Stimulated activated CD4-positive, alpha-beta T cell treated with anti-CD3 and anti-CD28 coated beads, Interleukin-1b, Interleukin-23, amount 100 ng/mL, for 1 hour (primary cell): ENCODE measurements at regions not wholly inside any gene's neighbourhood (a gene's known extent, or its start where the extent isn't known, plus 50 kb on each side); places are given as distances from the start of the nearest gene placed in this dataset.

Experiments
- DNase-seq, 2 donors: peaks; one replicate each; pipeline ENCODE4 v3.0.0-alpha.2; 2020; ENCODE audit warnings: low read depth in 2 of 2

- DNase-seq = no peak
Measured at GRCh38 chr1:30609336-30609998, 113.9 kb downstream of the MATN1 start.

GRCh38 chr1:30607723-30608122 is 115.7 kb downstream of the MATN1 start:
- DNase-seq = no peak

DNA sequence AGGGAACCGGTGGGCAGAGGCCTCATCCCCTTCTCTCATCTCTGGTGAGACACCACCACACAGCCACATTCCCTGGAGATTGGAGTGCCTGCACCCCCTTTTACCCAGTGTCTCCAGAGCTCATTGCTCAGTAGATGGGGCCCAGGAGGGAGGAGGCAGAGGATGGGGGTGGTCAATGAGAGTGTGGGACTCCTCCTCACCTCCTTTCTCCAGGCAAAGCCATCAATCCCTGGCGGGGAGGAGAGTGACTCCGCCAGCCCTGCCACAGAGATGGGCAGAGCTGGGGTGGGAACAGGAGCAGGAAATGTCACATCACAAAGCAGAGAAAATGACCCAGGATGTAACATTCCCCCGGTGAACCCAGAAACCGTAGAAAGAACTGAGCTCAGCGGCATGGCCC is 117.2 kb downstream of the MATN1 start:
- no peak for DNase-seq

- no peak for DNase-seq
Measured at GRCh38 chr1:30605441-30605920, 117.9 kb downstream of the MATN1 start.

DNA sequence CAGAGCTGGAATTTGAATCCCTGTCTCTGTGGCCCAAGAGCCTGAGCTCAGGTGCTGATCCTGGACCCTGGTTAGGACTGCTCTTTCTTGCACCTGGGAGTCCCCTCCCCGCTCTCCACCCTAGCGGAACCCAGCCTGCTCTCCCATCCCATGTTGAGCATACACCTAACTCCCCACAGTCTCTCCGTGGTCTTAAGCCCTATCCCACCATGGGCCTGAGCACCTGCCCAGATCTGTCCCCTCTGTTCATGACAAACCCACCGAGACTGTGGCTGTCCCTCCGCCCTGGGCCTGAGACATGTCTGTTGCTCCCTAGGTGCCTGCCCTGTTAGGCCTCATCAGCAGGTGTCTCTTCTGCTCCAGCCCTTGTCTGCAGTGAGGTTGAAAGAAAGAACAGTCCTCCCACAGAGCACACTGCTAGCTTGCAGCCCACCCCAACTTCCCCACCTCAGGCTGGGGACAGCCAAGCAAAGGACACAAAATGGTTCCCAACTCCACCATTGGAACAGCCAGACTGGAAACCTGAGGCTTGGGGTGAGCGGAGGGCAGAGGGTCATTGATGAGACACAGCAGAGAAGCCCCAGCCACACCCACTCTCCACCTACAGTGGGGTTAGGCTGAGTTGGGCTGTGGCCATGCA is 118.5 kb downstream of the MATN1 start:
- DNase-seq = no peak

DNA sequence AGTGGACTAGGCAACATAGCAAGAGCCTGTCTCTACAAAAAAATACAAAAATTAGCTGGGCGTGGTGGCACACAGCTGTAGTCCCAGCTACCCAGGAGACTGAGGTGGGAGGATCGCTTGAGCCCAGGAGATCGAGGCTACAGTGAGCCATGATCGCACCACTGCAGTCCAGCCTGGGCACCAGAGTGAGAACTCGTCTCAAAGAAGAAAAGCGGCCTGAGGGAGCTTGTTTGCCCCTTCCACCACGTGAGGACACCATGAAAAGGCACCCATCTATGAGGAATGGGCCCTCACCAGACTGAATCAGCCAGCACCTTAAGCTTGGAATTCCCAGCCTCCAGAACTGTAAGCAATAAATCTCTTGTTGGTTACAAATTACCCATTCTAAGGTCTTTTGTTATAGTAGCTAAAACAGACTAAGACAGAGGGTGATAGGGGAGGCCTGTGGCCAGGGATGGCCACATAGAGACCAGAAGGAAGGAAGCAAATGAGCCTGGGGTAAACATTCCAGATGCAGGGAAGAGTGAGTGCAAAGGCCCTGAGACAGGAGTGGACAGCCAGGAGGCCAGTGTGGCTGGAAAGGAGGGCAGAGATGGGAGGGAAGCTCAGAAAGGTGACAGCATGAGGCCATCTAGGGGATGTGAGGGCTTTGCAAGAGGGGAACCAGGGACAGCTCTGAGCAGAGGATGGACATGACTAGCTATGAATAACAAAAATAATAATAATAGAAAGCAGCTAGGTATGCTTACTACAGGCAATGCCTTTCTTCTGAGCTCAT is 120.1 kb downstream of the MATN1 start:
- no peak for DNase-seq

DNA sequence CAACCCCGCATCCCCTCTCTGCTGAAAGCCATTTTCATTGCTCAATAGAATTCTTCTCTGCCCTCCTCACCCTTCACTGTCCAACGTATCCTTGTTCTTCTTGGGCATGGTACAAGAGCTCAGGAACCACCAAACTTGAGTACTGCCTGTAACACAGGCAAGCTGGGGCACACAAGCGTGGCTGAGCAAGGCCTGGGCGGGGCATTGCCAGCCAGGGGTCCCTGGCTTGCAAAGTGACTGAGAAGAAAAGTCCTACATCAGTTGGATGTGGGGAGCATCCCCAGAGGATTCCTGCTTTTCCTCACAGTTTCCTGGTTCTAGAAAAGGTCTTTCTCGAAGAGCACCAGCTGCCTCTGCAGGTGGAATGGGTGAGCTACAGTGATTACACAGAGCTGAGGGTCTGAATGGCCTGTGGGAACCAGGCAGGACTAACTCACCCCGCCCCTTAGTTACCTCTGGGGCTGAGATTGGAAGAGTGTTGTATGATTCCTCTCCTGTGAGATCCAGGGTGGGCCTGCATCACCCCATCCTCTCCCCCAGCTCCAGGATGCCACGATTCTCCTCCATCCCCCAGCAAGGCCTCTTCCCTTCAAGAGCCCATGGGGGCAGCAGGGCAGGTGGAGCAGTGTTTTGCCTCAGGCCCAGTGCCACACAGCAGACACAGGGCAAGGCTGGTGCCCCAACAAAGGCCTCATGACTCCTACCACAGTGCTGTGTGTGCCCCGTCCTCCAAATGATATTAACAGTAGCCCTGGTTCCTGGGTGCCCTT is 121.9 kb downstream of the MATN1 start:
- DNase-seq = no peak

DNA sequence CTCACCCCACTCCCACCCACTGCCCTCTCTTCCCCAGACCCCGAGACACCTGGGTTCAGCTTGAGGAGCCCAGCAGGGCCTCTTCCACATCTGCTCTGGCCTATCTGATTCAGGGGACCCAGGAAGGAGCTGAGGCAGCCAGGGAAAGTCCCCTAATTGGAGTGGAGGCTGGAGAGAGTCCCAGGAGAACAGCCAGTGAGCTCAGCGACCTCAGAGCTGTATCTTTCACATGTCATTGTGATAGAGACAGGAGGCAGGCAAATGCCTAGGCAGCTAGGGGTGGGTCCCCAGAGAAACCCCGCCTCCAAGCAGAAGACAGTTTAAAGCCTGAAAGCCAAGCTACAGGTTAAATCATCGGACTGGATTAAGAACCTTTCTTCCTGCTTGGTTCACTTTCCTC is 122.7 kb downstream of the MATN1 start:
- no peak for DNase-seq

DNA sequence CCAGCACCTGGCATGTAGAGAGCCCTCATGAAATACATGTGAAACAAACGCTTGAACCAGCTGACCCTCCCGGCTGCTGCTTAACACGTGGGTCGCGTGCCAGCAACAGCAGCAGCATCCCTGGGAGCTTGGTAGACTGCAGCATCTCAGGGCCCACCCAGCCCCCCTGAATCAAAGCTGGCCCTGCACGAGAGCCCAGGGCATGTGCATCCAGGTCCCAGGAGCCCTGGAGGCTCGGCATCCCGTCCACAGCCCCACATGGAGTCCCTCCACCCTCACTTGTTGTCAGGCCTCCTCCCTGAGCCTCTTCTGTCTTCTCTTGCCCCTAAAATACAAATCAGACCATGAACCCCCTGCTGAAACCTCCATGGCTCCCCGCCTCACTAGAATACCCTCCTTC is 123.1 kb downstream of the MATN1 start:
- no peak for DNase-seq

DNA sequence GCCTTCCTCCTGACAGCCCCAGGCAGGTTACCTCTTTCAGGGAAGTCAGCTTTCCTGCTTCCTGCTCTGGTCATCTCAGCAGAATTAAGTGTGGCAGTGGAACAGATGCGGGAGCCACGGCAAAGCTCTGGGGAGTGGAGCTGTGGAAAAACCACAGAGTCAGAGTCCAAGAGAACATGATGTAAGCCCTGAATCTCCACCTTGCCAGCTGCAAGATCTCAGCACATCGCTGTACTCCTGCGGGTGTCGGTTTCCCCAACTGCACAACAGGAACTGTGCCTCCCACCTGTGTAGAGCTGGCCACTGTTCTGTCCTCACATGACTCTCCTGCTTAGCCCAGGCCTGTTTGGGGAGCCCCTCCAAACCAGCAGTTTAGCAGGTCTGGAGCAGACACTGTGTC is 123.7 kb downstream of the MATN1 start:
- DNase-seq = no peak

GRCh38 chr1:30598571-30599114 is 124.7 kb downstream of the MATN1 start:
- DNase-seq = no peak

DNA sequence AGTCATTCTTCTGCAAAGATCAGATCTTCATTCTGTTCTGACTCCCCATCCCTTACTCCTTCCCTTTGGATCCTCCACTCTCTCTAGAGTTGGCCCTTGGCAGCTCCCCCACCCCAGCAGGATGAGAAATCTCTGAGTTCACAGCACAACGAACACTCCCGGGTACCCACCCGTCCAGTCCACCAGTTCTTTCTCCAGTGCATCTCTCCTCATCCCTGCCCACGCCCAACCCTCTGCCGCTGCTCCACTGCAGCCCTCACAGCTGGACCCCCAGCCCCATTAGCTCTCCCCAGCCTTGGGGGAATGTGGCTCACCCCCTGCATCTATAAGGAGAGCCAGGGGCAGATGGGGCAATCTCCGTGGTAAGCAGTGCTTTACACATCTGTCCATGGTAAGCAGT is 125.7 kb downstream of the MATN1 start:
- DNase-seq = no peak

DNA sequence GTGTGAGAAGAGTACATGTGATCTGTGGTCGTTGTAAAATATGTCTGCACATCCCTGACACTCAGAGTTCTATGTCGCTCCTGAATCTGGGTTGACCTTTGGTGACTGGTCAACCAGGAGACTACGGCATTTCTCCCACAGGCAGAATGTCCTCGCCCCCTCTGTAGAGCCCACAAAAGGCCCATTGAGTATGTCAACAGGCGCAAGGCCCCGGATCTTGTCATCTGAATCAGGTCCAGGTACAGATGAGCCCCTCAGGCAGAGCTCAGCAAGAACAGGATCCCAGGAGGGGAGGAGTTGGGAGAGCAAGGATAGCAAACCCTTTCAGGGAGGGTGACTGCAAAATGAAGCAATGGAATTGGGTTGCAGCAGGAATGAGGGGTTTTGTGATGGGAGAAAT is 126.5 kb downstream of the MATN1 start:
- DNase-seq = no peak

- no peak for DNase-seq
Measured at GRCh38 chr1:30596470-30596869, 126.9 kb downstream of the MATN1 start.

DNA sequence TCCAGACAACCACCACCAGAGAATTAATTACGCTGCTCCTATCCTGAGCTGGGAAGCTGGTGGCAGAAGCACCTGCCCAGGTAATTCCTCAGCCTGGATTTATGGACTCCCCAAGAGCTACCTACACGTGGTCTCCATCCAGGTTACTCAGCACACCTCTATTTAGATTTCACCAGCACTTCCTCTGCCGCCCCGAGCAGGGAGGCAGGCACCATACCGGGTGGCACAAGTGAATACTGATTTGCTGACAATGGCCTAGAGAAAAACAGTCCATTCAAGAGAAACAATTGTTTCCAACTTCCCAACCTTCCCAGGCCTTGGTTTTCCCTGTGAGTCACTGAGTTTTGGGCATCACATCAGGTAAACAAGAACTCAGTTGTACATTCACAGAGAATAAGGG is 134.3 kb downstream of the MATN1 start:
- no peak for DNase-seq

- DNase-seq = no peak
Measured at GRCh38 chr1:30588311-30589073, 134.9 kb downstream of the MATN1 start.

- no peak for DNase-seq
Measured at GRCh38 chr1:30586671-30587070, 136.7 kb downstream of the MATN1 start.

GRCh38 chr1:30579580-30579979 is 143.8 kb downstream of the MATN1 start:
- no peak for DNase-seq

DNA sequence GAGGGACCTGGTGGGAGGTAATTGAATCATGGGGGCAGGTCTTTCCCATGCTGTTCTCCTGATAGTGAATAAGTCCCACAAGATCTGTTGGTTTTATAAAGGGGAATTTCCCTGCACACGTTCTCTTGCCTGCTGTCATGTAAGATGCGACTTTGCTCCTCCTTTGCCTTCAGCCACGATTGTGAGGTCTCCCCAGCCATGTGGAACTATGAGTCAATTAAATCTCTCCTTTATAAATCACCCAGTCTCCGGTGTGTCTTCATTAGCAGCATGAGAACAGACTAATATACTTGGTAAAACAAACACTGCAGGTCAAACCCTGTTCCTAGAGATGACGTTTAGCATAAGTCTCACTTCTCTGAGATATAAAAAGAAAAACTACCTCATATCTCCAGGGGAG is 148.3 kb downstream of the MATN1 start:
- no peak for DNase-seq

DNA sequence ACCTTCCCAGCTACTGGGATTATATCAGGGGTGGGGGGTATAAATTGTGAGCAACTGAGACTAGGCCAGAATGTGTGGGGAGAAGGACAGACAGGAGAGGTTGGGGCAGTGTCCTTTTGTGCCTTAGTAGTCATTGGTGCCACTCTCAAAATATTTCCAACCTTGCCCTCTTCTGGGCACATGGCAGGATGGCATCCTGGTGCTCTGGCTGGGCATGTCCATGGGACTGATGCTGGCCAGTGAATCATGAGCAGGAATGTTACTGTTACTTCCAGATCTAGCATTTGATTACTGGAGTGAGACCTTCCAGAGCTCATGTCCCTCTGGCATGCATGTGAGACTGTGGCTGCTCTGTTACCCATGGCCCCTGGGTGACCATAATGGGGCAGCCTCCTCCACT is 151.2 kb downstream of the MATN1 start:
- no peak for DNase-seq

DNA sequence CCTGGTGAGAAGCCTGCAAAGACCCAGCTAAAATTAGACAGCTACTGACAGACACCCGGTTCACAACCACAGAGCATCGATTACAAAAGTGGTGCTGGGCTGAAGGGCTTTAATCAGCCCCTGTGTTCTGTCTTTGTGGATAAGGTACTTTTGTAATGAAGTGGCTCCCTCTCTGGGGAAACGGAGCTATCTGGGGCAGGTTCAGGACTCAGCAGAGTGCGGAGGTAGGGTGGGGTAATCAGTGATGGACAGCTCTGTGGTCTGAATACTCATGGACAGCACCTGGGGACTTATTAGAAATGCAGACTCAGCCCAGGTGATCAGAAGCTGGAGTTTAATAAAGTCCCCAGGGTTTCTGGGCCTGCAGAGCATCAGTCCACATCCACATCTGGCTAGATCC is 152.0 kb downstream of the MATN1 start:
- no peak for DNase-seq
